Lung microvascular endothelial cell (primary cell): ENCODE measurements at regions not wholly inside any gene's neighbourhood (a gene's known extent, or its start where the extent isn't known, plus 50 kb on each side); places are given as distances from the start of the nearest gene placed in this dataset.
A peak's percentile ranks its signal among the peaks of the same experiment; 100 is the strongest.

ENCODE experiments used
- DNase-seq, 2 donors: peaks; one replicate each; pipeline versions ENCODE4 v3.0.0 to v3.0.0-alpha.2; 2010; ENCODE audit warnings: low read depth in 2 of 2

DNA sequence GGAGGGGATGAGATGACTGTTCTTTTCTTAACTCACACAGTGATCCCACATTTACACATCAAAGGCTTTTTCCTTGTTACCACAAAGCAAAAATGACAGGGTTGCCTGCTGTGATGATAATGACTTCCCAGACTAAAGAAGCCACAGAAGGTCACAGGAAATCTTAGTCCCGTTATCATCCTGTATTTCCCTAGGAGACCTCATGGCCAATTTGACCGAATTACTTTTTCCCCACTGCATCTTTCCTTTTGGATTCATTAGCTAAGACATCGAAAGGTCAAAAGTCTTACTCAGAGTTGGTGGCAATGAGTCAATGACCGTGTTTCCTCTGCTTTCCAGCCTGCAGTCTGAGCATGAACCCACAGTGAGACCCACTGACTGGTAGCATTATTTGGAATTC lies 130.1 kb upstream of the INHBA start:
- peak in 1 of 2 donors; percentile 41 for DNase-seq

DNA sequence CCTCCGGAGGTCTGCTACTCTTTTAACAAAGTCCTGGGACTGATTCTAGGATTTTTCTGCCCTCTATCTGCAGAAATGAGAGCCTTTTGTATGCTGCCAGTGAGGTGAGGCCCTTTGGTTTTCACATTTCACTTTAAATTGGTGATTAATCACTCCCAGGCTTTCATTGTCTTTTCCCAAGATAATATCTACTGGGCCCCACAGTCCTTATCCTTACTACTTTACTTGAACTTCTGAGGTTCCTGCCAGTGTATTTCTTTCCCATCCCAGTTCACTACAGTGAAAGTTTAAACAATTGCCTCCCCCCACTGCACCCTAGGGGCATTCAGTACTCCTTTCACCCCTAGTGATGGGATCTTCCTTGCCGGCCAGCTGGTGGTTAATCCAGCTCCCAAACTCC lies 127.4 kb upstream of the INHBA start:
- DNase-seq, result peak in 1 of 2 donors; percentile 23

DNA sequence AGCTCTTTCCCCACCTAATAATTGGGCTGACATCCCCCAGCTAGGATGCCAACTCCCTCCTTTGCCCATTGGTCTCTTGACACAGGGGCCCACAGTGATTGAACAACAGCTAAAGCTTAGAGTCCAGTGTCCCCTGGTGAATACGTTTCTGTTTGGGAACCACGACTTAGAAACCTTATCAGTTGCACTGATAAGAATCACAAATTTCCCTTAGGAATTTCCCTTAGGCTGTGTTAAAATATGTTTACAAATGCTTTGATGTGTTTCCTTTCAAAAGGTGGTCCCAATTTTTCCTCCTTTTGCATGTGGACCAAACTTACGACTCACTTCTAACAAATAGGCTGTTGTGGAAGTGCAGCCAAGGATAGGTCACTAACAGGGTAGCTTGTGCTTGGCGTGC lies 126.0 kb upstream of the INHBA start:
- no peak for DNase-seq

DNA sequence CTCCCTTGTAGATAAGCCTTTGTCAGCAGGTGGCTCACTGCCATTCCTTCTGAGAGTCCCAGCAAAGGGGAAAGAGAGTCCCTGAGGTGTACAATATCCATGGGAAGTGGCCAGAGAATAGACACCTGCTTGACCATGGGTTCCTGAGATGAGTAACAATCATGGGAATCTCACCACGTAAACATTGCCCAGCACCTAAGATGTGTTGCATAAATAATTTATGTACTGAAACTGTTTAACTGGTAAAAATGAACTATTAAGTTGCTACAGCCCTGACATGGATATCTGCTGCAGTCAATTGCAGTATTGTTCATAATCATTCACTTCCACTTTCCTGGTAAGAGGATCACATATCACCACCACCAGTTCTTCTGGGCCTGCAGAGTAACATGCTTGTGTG lies 123.8 kb upstream of the INHBA start:
- DNase-seq, result no peak

DNA sequence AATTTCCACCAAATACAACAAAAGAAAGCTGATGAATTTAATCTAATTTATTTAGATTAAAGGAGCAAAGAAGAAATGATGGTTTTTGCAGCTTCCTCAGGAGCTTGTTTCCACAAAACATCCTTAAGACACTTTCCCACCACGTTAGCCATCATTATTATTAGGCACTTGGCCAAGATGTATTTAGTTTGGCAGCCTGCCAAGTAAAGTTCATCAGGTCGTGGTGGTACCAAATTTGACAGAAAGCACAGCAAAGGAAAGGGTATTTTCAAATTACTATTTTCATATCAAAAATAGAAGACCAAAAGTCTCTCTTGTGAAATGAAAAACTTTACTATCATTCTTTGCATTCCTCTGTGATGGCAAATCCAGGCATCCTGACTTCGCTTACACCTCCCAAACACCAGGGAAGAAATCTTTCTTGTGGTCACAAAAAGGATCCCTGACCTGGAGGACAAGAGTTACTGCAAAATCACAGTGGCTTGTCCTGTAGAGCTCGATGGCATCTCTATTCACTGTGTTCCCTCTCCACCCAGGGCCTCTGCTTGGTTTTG lies 123.1 kb upstream of the INHBA start:
- DNase-seq, result peak in 1 of 2 donors; percentile 45

DNA sequence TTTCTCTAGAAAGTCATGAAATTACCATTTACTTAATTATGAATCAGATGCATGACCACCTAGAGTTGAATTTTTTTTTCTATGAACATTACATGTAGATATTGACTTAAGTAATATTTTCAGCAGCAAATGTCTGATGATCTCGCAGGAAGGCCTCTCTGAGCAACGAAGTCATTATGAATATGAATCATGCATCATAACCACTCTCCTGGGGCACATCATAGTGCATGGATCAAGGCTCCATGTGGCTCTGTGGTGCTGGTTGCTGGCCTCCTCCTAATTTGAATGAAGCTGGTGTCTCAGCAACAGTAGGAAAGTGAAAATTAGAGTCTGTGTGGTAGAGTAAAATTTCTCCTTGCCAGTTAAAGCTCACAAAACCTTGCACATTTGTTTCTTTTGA lies 121.4 kb upstream of the INHBA start:
- peak in 1 of 2 donors; percentile 26 for DNase-seq

DNA sequence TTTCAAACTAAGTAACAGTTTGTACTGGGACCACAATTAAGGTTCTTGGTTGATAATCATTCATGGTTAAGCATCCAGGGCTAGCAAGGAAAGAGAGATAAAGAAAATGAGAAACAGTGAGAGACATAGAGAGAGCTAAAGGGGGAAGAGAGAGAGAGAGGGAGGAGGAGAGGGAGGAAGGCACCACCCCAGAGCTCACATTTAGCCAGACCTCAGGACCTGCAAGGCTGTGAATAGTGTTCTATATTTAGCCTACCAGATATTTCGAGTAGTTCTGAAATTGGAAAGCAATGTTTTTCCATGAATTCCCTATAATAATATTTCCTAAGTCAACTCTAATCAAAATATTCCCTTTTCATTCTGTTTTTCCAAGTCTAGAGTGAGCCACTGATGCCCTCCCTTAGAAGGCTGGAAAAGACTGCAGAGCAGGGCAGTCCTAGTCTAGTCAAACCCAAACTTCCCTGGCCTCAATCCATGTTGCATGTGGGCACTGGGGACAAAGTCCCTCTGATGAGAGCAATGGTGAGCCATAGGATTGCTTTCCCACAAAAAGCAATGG lies 119.4 kb upstream of the INHBA start:
- DNase-seq, result no peak

DNA sequence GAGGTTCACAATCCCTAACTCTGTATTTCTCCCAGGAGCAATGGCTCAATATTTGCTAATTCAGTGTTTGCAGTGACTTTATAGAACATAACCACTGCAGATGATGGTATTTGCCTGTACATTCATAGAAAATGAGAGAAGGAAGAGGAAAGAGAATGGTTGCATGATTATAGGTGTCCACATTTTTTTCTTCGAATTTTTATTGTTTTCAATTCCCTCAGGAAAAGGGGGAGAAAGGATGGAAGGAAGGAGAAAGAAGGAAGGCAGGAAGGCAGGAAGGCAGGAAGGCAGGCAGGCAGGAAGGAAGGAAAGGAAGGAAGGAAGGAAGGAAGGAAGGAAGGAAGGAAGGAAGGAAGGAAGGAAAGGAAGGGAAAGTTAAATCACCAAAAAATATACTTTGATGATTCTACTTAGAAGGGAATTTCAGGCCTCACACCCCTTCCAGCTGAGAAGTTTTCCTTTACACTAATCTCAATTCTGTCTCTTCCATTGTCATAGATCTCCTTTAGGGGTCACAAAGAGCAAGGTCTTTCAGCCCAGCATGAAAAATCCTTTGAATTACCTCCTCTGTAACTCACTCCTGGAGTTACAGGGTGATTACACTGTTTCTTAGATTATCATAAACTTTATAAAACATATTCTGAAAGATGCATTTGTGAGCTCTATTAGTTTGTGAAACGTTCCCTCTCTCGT lies 118.8 kb upstream of the INHBA start:
- no peak for DNase-seq

DNA sequence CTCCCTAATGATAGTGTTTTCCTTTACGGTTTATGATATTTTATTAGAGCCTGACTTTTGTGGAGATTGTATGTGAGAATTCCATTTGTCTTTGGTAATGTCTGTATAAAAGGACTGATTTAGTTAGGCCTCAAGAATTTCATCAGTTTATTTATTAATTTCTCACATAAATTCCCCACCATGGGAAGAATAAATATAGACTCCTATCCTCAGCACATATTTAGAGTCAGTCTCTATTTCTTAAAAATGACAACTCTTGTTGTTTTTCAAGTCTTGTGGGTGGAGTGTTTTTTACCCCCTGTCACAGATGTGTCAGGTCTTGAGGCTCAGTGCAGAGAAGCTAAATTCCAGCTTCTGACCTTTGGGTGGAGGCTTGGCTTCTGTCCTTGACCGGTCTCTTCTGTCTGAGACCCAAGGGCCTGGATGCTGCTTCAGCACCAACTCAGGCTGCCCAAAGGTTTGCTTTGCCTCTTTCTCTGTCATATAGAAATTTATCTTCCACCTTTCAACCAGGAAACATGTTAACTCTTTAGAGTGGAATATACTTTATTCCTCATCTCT lies 117.3 kb upstream of the INHBA start:
- DNase-seq, result no peak

DNA sequence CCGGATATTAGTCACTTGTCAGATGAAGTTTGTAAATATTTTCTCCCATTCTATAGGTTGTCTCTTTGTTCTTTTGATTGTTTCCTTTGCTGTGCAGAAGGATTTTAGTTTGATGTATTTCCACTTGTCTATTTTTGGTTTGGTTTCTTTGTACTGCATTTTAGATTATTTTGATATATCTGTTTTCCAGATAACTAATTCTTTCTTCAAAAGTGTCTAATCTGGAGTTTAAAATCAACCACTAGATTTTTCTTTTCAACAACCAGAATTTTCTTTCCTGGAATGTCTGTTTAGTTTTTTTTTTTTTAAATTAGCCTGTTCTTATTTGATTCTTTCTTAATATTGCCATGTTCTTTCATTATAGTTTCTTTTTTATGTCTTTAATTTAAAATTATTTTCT lies 116.8 kb upstream of the INHBA start:
- DNase-seq, result no peak

DNA sequence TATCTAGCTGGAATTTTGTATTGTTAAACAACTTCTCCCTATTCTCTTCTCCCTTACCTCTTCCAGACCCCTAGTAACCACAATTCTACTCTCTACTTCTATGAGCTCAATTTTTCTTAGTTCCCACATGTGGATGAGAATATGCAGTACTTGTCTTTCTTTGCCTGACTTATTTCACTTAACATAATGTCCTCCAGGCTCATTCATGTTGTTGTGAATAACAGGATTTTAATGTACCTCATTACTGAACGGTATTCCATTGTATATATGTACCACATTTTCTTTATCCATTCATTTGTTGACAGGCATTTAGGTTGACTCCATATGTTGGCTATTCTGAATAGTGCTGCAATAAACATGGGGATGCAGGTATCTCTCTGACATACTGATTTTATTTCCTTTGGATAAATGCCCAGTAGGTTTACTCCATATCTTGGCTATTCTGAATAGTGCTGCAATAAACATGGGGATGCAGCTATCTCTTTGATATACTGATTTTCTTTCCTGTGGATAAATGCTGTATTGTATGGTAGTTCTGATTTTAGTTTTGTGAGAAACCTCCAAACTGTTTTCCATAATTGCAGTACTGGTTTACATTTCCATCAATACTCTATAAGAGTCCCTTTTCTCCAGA lies 116.0 kb upstream of the INHBA start:
- DNase-seq, result no peak

DNA sequence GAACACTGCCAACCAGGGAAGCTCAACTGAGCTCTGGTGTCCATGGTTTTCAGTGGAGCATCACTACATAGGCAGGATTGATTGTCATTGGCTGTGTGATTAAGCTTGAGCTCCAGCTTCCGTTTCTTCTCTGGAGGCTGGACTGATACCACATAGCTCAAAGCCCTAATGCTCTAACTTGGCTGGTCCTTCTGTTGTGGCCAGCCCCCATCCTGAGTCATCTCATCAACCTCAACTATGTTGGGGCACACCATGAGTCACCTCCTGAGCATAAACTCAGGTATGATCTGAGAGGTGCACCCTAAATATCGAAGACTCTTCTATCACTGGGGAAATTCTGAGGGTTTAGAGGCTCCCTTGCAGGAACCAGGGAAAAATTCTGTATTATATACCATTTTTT lies 114.5 kb upstream of the INHBA start:
- peak in 1 of 2 donors; percentile 42 for DNase-seq

DNA sequence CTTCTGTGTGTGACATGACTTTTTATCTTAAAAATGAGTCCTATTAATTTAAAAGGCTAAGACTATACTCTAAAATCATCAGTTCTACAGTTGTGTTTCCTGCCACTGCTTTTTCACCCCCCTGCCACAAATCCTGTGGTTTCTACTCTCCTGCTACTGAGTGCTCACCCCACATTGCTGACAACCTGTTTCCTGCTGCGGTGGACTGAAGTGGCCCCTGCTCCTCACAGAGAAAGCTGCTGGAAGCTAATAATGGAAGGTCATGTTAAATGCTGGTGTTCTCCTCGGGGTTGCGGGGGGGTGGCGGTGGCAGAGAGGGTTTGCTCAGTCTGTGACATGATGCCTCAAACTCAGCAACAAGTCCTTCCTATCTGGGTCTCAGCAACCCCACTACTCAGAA lies 113.2 kb upstream of the INHBA start:
- peak in 1 of 2 donors; percentile 44 for DNase-seq

DNA sequence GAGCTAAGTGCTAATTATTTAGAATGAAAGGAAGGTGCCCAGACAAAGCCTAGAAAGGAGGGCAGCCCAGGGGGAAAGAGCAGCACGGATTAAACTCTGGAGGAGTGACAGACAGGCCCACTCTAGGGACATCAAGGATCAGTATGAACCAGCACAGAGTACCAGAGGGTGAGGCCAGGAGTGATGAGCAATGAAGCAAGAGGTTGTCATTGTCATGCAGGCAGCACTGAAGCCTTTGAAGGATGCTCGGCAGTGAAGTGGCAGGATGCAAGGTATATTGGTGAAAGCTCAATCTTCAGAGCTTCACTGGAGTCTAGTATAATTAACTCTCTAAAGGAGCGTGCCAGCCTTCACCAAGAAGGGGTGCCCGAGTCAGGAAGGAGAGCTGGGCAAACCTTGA lies 112.0 kb upstream of the INHBA start:
- DNase-seq, result no peak

DNA sequence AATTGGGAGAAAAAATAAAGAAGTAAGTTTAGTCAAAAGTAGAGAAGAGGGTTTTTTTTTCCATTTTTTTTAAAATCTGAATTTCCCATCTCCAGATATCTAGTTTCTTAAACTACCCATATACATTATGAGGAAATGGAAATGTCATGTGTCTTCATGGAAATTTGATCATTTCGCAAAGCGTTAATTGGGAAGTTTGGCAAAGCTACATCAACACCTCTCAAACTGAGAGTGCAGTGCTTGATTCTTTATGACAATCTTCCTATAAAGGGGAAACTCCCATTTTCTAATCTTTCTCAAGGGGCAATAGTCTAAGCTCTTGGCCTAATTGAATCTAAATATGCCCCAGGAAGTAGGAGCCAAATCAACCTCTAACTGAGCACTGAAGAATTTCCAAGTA lies 110.4 kb upstream of the INHBA start:
- no peak for DNase-seq

DNA sequence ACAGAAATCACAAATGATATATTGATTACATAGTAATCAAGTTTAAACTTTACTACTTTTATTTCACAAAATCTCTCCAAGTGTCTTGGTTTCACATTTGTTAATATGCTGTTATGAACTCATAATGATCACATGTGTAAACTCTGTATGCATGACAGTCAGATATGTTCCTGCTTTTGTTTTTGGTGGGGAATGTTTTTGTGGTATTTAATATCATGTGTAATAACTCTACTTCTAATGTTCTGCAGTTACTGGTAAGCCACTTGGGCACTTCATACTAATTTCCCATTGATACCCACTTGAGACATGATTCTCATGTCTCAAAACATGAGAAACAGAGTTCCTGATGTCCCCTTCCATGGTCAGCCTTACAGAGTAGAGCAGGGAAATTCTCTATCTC lies 109.1 kb upstream of the INHBA start:
- DNase-seq, result no peak

DNA sequence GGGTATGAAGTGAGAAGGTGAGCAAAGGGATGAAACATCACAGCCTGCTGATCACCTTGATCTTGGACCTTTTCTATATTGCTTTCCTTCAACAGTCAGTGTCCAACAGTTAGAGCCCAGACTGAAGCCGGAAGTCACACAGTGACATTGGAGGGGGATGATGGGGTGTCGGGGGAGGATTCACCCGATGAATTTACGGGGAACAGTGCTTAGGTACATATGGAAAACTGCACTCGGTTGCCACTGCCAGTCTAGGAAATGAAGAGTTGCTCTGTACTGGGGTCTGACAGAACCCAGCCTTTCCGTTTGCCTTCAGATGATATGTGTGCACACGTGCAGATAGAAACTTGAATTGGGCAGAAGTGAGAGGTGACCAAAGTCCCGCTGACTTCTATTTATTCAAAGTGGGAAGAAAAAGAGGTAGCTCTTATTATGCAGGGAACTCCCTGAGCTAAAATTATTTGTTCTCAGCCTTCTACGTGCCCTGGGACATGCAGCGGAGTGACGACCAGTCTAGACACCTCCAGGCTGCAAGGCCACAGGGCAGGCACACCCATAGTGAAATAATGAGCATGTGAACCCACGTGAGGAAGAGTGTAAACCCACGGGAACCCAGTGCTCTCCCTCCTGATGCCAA lies 107.2 kb upstream of the INHBA start:
- DNase-seq, result no peak

DNA sequence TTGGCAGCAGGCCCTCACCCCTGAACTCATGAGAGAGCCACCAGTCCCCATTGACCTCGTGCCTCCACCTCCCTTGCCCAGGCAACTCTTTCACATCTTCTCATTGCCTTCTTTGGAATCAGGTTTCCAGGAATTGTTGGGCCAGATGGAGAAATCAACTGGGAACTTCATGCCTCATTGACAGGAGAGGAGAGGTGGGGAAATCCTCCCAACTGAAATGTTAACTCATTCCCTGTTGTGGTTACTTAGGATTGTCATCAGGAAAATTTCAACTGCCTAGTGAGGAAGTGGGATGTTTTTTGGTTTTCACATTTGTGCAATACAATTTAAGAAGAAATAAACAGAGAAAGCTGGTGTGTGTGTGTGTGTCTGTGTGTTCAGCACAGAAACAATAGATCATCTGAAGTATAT lies 106.6 kb upstream of the INHBA start:
- no peak for DNase-seq

DNA sequence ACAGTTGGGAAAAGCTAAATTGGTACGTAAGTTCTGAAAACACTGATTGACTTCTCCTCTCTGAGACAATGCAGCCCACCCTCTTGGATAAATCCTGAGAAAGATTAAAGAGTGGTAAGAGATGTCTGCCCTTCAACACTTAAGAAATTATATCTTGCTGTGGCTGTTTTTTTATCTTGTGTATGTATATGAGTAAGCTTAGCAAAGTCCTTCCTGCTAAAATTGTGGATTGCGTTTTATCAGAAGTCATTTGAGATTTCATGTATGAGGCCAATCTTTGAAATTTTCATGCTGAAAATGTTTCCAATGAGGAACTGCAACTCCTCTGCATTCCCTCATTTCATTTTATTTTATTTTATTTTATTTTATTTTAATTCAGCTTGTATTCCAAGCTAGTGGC lies 106.2 kb upstream of the INHBA start:
- DNase-seq, result no peak

DNA sequence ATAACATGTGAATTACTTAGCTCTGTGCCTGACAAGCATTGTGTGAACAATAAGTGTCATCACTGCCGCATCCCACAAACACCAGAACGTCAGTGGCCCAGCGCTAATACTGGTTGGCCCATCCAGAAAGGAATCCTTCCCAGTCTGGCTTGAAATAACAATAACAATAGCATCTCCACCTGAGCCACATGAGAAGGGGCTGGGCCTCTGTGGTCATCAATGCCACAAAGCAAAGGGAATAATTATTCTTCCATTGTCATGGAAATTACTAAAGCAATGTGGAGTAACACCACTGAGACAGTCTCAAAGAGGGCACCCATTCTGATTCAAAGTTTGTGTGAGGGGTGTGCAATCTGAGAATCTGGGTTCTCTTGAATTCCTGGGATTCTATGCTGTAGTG lies 105.7 kb upstream of the INHBA start:
- DNase-seq, result no peak

DNA sequence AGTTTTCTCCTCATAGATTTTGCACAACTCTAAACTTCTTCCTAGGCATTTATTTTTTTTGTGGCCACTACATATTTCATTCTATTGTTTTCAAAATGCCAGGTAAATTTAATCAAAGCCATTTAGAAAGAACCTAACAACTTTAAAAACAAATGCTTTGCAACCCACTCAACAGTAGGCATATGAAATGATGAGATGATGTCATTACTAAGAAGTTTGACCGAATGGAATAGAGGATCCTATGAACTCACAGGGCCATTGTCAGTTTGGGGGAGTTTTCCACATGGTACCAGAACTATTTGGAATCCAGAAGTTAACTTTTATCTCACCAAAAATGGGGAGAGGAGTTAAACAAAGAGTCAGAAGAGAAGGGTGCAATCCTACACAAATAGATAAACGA lies 100.7 kb upstream of the INHBA start:
- DNase-seq, result no peak

DNA sequence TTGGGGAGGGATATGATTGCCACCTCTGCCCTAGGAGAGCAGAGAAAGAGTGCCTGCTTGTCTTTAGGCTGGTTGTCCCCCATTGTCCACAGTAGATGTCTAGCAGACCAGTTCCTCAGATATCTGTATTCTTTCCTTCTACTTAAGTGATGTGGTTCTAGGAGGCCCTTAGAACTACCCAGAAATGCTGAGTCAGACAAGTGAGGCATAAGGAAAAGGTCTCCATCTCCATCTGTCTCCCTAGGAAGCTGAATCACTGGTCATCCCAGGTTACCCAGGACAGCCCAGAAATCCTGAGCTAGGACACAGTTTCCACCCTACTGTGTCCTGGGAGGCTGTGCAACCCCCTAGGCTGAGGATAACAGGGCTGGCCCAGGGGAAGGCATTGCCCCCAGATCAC lies 93.4 kb upstream of the INHBA start:
- no peak for DNase-seq
